ENCODE measurements at regions not wholly inside any gene's neighbourhood (a gene's known extent, or its start where the extent isn't known, plus 50 kb on each side); places are given as distances from the start of the nearest gene placed in this dataset.

GRCh38 chr7:77467408-77467807 is 51.3 kb upstream of the GSAP start (continued):
- TF ChIP-seq, protein P1, sequence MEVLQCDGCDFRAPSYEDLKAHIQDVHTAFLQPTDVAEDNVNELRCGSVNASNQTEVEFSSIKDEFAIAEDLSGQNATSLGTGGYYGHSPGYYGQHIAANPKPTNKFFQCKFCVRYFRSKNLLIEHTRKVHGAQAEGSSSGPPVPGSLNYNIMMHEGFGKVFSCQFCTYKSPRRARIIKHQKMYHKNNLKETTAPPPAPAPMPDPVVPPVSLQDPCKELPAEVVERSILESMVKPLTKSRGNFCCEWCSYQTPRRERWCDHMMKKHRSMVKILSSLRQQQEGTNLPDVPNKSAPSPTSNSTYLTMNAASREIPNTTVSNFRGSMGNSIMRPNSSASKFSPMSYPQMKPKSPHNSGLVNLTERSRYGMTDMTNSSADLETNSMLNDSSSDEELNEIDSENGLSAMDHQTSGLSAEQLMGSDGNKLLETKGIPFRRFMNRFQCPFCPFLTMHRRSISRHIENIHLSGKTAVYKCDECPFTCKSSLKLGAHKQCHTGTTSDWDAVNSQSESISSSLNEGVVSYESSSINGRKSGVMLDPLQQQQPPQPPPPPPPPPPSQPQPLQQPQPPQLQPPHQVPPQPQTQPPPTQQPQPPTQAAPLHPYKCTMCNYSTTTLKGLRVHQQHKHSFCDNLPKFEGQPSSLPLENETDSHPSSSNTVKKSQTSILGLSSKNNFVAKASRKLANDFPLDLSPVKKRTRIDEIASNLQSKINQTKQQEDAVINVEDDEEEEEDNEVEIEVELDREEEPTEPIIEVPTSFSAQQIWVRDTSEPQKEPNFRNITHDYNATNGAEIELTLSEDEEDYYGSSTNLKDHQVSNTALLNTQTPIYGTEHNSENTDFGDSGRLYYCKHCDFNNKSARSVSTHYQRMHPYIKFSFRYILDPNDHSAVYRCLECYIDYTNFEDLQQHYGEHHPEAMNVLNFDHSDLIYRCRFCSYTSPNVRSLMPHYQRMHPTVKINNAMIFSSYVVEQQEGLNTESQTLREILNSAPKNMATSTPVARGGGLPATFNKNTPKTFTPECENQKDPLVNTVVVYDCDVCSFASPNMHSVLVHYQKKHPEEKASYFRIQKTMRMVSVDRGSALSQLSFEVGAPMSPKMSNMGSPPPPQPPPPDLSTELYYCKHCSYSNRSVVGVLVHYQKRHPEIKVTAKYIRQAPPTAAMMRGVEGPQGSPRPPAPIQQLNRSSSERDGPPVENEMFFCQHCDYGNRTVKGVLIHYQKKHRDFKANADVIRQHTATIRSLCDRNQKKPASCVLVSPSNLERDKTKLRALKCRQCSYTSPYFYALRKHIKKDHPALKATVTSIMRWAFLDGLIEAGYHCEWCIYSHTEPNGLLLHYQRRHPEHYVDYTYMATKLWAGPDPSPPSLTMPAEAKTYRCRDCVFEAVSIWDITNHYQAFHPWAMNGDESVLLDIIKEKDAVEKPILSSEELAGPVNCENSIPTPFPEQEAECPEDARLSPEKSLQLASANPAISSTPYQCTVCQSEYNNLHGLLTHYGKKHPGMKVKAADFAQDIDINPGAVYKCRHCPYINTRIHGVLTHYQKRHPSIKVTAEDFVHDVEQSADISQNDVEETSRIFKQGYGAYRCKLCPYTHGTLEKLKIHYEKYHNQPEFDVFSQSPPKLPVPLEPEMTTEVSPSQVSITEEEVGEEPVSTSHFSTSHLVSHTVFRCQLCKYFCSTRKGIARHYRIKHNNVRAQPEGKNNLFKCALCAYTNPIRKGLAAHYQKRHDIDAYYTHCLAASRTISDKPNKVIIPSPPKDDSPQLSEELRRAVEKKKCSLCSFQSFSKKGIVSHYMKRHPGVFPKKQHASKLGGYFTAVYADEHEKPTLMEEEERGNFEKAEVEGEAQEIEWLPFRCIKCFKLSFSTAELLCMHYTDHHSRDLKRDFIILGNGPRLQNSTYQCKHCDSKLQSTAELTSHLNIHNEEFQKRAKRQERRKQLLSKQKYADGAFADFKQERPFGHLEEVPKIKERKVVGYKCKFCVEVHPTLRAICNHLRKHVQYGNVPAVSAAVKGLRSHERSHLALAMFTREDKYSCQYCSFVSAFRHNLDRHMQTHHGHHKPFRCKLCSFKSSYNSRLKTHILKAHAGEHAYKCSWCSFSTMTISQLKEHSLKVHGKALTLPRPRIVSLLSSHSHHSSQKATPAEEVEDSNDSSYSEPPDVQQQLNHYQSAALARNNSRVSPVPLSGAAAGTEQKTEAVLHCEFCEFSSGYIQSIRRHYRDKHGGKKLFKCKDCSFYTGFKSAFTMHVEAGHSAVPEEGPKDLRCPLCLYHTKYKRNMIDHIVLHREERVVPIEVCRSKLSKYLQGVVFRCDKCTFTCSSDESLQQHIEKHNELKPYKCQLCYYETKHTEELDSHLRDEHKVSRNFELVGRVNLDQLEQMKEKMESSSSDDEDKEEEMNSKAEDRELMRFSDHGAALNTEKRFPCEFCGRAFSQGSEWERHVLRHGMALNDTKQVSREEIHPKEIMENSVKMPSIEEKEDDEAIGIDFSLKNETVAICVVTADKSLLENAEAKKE (CRISPR knock-in tag; IDR thresholded peaks at IDR 0.05) = no peak
- TF ChIP-seq EZH2phosphoT487 (IDR thresholded peaks at IDR 0.05; ENCODE audit: unreplicated experiment) (no peak), POLR2AphosphoS5 (IDR thresholded peaks at IDR 0.05; ENCODE audit: low read depth) (no peak), ZNF331 (CRISPR knock-in tag; IDR thresholded peaks at IDR 0.05; ENCODE audit: low read depth) (no peak)
- TF ChIP-seq, protein P2, sequence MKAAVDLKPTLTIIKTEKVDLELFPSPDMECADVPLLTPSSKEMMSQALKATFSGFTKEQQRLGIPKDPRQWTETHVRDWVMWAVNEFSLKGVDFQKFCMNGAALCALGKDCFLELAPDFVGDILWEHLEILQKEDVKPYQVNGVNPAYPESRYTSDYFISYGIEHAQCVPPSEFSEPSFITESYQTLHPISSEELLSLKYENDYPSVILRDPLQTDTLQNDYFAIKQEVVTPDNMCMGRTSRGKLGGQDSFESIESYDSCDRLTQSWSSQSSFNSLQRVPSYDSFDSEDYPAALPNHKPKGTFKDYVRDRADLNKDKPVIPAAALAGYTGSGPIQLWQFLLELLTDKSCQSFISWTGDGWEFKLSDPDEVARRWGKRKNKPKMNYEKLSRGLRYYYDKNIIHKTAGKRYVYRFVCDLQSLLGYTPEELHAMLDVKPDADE (IDR thresholded peaks at IDR 0.05) = no peak

GRCh38 chr7:77466450-77466849 is 50.3 kb upstream of the GSAP start:
- H2AFZ ChIP-seq = no peak overlapping the region
- no peak overlapping the region for H3K27ac Mint-ChIP-seq
- H3K36me3 Mint-ChIP-seq (ENCODE audit: low read depth) = no peaks in the 10 kb centered on the region; the same call in 2 of the 3 replicates
- no peak for TF ChIP-seq CTCF (conservative IDR thresholded peaks at IDR 0.05; ENCODE audit: low read depth in 2 of 2)
- TF ChIP-seq EZH2phosphoT487 (IDR thresholded peaks at IDR 0.05; ENCODE audit: unreplicated experiment) = no peak
- no peak for TF ChIP-seq ZNF331 (CRISPR knock-in tag; IDR thresholded peaks at IDR 0.05; ENCODE audit: low read depth)
- no peak for TF ChIP-seq STAT1 (IDR thresholded peaks at IDR 0.05; ENCODE audit: unreplicated experiment)
- no peak for TF ChIP-seq NANOG (IDR thresholded peaks at IDR 0.05; ENCODE audit: borderline replicate concordance)
- TF ChIP-seq, protein P3, sequence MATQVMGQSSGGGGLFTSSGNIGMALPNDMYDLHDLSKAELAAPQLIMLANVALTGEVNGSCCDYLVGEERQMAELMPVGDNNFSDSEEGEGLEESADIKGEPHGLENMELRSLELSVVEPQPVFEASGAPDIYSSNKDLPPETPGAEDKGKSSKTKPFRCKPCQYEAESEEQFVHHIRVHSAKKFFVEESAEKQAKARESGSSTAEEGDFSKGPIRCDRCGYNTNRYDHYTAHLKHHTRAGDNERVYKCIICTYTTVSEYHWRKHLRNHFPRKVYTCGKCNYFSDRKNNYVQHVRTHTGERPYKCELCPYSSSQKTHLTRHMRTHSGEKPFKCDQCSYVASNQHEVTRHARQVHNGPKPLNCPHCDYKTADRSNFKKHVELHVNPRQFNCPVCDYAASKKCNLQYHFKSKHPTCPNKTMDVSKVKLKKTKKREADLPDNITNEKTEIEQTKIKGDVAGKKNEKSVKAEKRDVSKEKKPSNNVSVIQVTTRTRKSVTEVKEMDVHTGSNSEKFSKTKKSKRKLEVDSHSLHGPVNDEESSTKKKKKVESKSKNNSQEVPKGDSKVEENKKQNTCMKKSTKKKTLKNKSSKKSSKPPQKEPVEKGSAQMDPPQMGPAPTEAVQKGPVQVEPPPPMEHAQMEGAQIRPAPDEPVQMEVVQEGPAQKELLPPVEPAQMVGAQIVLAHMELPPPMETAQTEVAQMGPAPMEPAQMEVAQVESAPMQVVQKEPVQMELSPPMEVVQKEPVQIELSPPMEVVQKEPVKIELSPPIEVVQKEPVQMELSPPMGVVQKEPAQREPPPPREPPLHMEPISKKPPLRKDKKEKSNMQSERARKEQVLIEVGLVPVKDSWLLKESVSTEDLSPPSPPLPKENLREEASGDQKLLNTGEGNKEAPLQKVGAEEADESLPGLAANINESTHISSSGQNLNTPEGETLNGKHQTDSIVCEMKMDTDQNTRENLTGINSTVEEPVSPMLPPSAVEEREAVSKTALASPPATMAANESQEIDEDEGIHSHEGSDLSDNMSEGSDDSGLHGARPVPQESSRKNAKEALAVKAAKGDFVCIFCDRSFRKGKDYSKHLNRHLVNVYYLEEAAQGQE (IDR thresholded peaks at IDR 0.05; ENCODE audit: unreplicated experiment) = no peak
- no peak for TF ChIP-seq CREB1 (CRISPR knock-in tag; IDR thresholded peaks at IDR 0.05; ENCODE audit: low read depth)
- no peak for ATAC-seq
- H3K4me1 Mint-ChIP-seq = no peaks in the 10 kb centered on the region
- no peaks in the 10 kb centered on the region for H3K4me1 ChIP-seq (ENCODE audit: insufficient read depth)
- H3K9me3 Mint-ChIP-seq = peaks cover 5% of the 10 kb centered on the region; the same call in 1 of the 3 replicates
- no peak overlapping the region for H3K4me3 ChIP-seq
- no peaks in the 10 kb centered on the region for H4K20me1 ChIP-seq (replicated peaks; ENCODE audit: insufficient read depth)
- no peaks in the 10 kb centered on the region for H3K27me3 Mint-ChIP-seq (ENCODE audit: insufficient read depth, low read depth, poor library complexity)
- H3K27ac ChIP-seq (ENCODE audit: low read depth) = no peak overlapping the region
- H3F3A ChIP-seq (replicated peaks; ENCODE audit: low read depth) = no peaks in the 10 kb centered on the region; the same call in 1 of the 2 replicates
- H3K4me3 Mint-ChIP-seq = no peak overlapping the region
- no peaks in the 10 kb centered on the region for H3K79me2 ChIP-seq (replicated peaks; ENCODE audit: insufficient read depth)
- no peaks in the 10 kb centered on the region for H3K9me2 ChIP-seq (ENCODE audit: insufficient read depth)
- no peaks in the 10 kb centered on the region for H3K27me3 ChIP-seq (ENCODE audit: insufficient read depth)
- no peak overlapping the region for H3K4me2 ChIP-seq
- no peaks in the 10 kb centered on the region for H3K36me3 ChIP-seq (ENCODE audit: insufficient read depth)
- DNase-seq (ENCODE audit: low spot score) = no peak
